Activated CD4-positive, alpha-beta T cell treated with anti-CD3 and anti-CD28 coated beads, Interleukin-2, Interleukin-6, amounts not matched to agents 100 ng/mL and 50 ng/mL, durations not matched to agents 16 hours and 8 hours (primary cell): ENCODE measurements at regions not wholly inside any gene's neighbourhood (a gene's known extent, or its start where the extent isn't known, plus 50 kb on each side); places are given as distances from the start of the nearest gene placed in this dataset.
"Not testable (repeated sequence)": the region's sequence is repeated elsewhere in the genome, so short reads cannot be mapped to it uniquely, and the experiment has no call there.

Source experiments
- DNase-seq: peaks from one replicate; pipeline ENCODE4 v3.0.0-alpha.2; 2020

DNA sequence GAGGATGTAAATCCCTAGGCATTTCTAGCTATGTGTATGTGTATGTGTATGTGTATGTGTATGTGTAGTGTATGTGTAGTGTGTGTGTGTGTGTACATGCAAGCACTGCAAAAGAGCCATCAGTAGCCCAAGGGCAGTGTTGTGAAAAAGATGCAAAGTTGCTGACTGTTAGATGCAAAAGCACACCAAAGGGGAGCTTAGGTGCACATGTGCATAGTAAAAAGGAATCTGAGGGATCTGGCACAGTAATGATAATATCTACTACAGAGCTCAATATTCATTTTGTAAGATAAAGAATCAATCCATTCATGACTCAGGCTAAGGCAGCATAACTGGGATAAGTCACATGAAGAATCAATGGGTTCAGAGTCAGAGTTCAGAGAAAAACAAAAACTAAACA lies 80.2 kb downstream of the TMEM47 start:
- no peak for DNase-seq

DNA sequence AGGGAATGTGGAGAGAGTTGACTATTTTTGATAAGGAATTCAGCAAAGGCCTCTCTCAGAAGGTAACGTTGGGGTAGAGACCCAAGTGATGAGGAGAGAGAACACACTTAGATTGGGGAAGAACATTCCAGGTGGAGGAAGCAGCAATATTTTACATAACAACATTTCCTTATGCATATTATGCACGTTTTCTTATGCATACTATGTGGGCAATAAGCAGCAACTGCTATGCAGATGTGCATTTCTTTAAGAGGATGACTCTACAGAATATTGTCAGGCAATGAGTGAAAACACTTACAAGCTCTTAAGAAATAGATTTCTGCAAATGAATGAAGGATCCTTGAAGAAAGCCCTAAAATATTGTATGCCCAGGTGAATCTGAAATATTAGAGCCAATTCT lies 91.1 kb downstream of the TMEM47 start:
- DNase-seq = no peak

GRCh38 chrX:34563804-34564203 lies 93.3 kb downstream of the TMEM47 start:
- no peak for DNase-seq

DNA sequence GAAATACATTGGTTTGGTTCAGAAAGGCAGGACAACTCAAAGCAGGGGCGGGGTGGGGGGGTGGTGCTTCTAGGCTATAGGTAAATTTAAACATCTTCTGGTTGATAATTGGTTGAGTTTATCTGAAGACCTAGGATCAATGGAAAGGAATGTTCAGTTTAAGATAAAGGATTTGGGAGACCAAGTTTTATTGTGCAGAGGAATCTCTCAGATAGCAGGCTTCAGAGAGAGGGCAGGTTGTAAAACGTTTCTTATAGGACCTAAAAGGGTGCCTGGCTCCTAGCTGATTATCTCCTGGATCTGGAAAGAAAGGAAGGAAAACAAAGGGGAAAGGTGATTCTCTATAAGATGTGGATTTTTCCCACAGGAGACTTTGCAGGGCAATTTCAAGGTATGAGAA lies 94.0 kb downstream of the TMEM47 start:
- DNase-seq = no peak

GRCh38 chrX:34562006-34562405 lies 95.1 kb downstream of the TMEM47 start:
- DNase-seq = no peak

DNA sequence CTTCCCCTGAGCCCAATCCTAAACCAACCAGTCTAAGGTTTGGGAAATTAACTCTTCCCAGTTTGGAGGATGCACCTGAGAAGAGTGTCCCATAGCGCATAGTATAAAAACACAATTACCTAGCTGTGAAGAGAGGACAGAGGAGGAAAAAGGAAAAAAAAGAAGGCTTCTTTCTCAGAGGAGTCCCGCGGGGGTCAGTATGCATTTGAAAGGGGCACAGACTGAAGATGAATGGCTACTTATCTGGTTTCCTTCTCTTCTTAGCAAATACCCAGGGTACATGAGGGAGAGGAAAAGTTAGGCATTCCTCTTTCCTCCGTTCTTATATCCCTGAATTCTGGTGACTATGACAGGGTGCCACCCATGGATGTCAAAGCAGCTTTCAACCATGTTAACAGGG lies 96.9 kb downstream of the TMEM47 start:
- DNase-seq = no peak

DNA sequence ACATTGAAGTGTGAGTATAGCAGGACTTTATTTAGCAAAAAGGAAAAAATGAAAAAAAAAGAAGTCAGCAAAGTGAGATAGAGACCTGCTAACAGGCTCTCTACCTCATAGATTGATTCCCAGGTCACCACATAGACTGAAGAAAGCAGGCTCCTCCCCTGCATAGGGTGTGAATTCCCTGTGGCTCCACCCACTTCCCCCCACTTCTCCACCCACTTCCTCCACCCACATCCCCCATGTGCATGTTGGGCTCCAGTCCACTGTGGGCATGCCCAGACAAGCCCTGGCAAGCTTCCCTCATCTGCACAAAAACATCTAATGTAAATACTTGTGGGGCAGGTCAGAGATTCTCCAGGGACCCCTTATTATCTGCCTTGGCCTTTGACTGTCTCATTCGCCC lies 97.8 kb downstream of the TMEM47 start:
- peak; percentile 4 for DNase-seq

DNA sequence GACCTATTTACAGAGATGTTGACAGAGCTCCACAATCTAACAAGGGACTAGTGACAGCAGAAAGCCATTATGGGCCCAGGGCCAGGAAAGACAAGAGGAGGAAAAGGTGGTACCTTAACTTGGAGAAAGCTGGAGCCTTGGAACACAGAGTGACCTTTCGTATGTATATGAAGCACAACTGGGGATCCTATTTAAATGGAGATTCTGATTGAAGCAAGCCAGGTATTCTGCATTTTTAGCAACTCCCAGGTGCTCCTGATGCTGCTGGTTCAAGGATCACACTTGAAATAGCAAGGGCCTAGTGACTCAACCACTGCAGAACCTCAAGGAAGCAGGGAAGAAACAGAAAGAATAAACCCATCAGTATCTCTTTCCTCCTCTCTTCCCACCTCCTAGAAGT lies 99.4 kb downstream of the TMEM47 start:
- no peak for DNase-seq

GRCh38 chrX:34555481-34555880 lies 101.6 kb downstream of the TMEM47 start:
- DNase-seq = no peak

- DNase-seq = no peak
Measured at GRCh38 chrX:34546366-34546765, 110.7 kb downstream of the TMEM47 start.

DNA sequence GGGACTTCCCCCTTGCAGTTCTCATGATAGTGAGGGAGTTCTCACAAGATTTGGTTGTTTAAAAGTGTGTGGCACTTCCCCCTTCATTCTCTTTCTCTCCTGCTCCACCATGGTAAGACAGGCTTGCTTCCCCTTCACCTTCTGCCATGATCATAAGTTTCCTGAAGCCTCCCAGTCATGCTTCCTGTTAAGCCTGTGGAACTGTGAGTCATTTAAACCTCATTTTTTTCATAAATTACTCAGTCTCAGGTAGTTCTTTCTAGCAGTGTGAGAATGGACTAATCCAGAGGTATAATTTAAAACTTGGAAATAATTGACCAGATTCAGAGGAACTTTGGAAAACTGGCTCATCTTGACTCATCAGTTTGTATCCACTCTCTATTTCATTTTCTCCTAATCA lies 129.0 kb downstream of the TMEM47 start:
- no peak for DNase-seq

- DNase-seq = no peak
Measured at GRCh38 chrX:34521563-34521962, 135.5 kb downstream of the TMEM47 start.

DNA sequence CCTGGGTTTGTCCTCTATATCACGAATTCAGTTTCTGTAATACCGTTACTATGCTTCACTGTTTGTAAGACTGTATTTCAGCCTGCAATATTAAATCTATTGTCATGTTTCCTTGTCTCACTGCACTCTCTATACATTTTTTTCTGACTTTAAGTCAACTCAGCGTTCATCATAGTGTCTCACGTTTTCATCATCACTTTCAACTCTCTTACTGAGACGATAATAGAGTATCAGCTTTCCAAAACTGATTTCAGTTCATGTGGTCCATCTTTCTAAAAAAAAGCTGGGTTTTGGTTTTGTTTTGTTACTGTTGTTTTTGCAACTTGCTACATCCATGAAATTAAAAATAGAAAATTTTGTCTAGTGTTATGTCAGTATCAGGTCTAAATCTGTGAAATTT lies 147.7 kb downstream of the TMEM47 start:
- no peak for DNase-seq

GRCh38 chrX:34503119-34503518 lies 154.0 kb downstream of the TMEM47 start:
- DNase-seq = no peak

GRCh38 chrX:34493086-34493485 lies 164.0 kb downstream of the TMEM47 start:
- no peak for DNase-seq

- DNase-seq = no peak
Measured at GRCh38 chrX:34491126-34491525, 166.0 kb downstream of the TMEM47 start.

DNA sequence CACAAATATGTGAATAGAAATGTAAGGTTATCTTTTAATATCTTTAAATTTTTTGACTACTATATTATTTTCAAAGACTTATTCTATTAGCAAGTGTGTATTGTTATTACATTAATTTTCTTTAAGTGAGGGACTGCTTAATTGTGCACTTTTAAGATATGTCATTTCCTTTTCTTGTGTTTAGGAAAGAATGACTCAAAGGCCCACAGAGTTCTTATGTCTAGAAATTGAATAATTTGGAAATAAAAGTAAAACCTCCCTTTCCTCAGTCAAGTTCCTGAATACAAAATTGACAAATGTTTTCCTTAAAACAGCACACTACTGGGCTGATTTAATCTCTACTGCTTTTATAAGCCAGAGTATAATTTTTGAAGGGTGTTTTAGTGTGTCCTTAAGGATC lies 169.7 kb downstream of the TMEM47 start:
- DNase-seq = no peak

GRCh38 chrX:34483980-34484379 lies 173.1 kb downstream of the TMEM47 start:
- DNase-seq = no peak

GRCh38 chrX:34470507-34470906 lies 186.6 kb downstream of the TMEM47 start:
- DNase-seq = no peak

GRCh38 chrX:34467437-34467836 lies 189.6 kb downstream of the TMEM47 start:
- DNase-seq = no peak

GRCh38 chrX:34463220-34463619 lies 193.9 kb downstream of the TMEM47 start:
- not testable (repeated sequence) for DNase-seq

- not testable (repeated sequence) for DNase-seq
Measured at GRCh38 chrX:34457850-34458249, 199.2 kb downstream of the TMEM47 start.

DNA sequence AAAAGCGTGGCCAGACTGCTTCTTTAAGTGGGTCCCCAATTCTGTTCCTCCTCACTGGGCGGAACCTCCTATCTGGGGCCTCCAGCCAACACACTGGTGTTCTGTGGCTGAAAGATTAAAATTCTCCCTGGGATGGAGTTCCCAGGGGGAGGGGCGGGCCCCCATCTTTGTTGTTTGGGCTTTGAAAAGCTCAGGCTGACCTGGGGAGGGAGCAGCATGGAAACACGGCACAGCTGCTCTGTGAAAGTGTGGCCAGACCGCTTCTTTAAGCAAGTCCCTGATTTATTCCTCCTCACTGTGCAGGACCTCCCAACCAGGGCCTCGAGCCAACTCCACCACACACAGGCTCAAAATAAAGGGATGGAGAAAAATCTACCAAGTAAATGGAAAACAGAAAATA lies 219.5 kb downstream of the TMEM47 start:
- no peak for DNase-seq

DNA sequence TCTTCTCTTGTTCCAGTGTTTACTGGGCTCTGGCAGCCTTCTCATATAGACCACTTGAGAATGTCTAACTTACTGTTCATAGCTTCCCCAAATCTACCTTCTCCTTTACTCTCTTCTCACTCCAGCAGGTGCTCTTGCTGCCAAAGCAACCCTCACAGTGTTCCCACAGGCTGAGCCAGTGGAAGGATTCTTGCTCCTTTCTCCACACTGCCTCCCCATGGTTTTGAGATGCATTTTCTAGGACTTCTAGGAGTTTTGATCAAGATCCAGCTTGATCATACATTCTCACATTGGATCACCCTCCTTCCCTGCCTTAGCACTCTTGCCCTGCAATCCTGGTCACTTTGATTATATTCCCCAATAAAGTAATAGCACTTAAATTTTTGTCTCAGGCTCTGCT lies 230.8 kb downstream of the TMEM47 start:
- no peak for DNase-seq

GRCh38 chrX:34406580-34406979 lies 250.5 kb downstream of the TMEM47 start:
- DNase-seq = no peak

DNA sequence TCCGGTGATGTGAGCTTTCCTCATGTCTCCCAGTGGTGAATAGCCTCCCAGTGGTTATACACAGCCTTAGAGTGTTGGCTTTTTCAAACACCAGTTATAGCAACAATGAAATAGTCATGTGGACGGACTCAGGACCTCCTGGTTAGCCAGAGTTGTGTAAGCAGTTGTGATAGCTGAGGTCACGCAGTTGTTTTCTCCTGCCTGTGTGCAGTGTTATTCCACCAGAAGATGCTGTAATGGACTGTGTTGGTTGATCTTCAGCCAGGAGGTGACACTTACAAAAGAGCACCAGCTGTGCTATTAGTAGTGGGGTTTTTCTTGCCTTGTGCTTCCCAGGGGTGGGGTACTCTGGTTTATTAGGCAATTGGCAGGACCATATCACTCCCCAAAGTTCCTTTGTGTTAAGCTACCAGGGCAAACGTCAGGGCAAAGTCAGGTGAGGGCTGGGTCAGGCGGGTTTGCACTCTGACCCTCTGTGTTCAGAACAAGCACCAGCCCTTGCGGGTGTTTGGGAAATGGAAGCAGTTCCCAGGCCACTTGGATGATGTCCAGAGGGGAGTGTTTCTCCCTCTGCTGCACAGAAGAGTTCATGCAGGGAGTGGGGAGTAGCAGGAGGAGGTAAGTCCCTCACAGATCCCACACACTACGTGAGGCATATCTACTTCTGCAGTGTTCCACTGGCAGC lies 252.6 kb downstream of the TMEM47 start:
- DNase-seq = no peak
